NCI-H1930 (cell line): ENCODE measurements at regions not wholly inside any gene's neighbourhood (a gene's known extent, or its start where the extent isn't known, plus 50 kb on each side); places are given as distances from the start of the nearest gene placed in this dataset.

Experiments used
- DNase-seq, 2 experiments: peaks; one replicate each; lab custom pipeline; 2025; lab: John Stamatoyannopoulos, UW

DNA sequence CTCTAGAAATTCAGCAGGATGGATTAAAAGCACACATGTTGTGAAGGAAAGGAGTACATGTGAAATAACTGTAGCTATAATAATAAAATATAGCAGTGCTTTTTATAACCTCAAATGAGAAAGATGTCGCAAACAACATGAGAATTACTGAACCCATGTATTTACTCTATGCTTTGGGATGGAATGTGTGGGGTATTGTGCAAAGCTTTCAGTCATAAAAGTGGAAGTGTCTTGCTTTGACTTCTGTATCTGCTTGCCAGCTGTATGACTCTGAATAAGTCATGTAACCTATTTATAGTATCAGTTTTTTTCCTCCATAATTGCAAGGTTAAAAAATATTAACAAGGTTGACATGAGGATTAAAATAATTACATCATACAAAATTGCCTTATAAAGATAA lies 519.3 kb upstream of the CADM2 start:
- no peak for DNase-seq

DNA sequence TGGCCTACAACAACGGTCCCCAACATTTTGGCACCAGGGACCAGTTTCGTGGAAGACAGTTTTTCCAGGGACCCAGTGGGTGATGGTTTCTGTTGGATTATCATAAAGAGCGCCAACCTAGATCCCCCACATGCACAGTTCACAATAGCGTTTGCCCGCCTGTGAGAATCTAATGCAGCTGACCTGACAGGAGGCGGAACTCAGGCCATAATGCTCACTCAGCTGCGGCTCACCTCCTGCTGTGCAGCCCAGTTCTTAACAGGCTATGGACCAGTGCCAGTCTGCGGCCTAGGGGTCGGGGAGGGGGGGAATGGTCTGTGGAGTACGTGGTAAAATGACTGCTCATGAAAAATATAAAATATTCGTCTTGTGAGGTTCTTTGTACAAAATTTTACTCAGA lies 518.5 kb upstream of the CADM2 start:
- DNase-seq = no peak

DNA sequence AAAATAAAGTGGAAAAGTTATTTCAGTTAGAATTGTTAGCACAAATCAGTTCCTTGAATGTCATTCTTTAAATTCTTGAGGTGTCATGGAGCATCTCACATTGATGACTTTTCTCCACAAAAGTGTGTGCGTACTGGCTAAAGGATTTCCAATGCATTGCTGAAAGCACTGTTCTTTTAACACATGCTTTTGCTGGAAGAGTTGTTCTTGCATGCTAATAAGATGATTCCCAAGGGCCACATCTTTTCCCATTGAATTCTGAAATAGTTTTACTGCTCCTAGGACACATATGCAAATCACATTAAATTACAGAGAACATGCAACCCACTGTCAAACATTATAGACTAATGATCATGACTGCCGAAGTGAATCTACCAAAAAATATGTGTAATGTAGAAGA lies 516.3 kb upstream of the CADM2 start:
- DNase-seq = no peak

DNA sequence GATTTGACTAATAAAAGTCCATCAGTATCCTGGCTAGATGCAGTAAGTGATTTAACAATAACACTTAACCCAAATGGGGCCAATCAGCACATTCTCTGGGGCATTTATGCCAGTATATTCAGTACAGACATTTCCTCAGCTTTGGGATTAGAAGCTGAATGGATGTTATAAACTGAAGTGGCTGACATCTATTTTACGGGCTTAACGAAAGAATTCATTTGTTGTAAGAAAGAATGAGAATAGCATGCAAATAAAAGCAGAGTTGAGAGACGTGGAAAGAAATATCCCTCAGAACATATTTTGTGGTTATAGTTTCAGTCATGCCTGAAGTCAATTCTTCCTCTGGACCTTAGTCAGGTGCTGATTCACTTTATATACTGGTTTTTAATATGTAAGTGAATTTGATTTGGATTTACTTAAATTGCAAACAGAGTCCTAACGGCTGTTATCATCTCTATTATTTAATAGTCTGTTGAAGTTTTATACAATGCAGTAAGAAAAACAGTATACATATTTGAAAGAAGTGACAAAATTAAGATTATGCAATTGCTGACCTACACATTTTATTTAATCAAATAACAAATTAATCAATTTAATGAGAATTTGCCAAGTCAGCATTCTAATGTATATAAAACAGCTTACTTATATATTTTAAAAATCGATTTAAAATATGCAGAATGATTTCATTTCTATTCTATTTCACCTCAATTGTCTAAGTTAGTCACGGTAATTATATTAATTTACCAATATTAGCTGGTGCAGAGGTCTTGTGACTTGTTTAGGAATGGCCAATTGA lies 513.9 kb upstream of the CADM2 start:
- no peak for DNase-seq

DNA sequence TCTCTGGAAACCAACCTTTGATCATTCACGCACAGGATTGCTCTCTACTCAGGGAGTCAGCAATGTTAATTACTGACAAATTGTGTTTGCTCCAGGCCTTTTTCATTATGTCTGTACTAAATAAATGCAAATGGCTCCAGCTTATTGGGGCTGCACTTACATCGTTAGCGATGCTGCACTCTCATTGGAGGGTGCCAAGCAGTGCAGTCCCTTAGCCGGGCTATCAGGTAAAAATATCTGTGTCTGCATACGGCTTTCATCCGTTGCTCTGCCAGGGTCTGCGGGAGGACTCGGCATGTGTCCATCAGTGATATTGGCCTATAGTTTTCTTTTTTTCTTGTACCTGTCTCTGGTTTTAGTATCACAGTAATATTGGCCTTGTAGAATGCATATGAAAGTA lies 471.5 kb upstream of the CADM2 start:
- no peak for DNase-seq

DNA sequence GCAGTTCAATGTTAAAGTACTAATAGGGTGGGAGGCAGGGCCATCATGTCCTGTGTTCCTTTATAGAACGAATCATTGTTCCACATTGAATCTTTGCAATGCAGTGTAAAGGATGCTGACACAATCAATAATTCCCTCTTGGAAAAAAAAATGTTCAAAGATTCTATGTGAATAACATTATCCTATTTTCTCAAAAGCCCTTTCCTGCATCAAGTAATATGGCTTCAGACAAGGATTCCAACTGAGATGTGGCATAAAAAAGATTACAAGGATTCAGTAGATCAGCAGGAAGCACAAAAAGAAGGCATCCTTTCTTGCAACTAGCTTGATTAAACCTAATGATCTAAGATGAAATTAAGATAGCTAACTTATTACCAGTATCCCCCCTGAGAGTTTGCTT lies 454.0 kb upstream of the CADM2 start:
- no peak for DNase-seq

DNA sequence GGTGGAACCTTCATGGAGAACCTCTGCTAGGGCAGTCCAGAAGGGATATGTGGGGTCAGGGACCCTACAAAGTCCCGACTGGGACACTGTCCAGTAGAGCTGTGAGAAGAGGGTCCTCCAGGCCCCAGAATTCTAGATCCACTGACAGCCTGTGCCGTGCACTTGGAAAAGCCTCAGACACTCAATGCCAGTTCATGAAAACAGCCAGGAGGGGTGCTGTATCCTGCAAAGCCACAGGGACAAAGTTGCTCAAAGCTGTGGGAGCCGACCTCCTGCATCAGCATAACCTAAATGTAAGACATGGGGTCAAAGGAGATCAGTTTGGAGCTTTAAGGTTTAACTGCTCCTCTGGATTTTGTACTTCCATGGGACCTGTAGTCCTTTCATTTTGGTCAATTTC lies 448.8 kb upstream of the CADM2 start:
- no peak for DNase-seq

DNA sequence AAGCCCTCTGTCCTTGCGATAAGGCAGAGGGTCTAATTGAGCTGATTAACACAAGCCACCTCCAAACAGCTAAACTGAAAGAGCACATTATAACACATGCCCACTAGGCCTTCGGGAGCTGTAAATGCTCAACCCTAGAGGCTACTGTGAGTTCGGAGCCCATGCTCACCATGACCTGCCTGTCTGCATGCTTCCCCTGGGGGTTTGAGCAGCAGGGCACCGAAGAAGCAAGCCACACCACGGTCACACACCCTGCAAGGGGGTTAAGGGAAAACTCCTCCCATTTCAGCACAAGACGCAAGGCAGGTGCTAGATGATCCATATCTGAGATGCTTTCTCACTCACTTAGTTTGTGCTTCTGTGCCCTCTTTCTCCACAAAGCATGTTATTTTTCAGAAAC lies 435.9 kb upstream of the CADM2 start:
- no peak for DNase-seq

DNA sequence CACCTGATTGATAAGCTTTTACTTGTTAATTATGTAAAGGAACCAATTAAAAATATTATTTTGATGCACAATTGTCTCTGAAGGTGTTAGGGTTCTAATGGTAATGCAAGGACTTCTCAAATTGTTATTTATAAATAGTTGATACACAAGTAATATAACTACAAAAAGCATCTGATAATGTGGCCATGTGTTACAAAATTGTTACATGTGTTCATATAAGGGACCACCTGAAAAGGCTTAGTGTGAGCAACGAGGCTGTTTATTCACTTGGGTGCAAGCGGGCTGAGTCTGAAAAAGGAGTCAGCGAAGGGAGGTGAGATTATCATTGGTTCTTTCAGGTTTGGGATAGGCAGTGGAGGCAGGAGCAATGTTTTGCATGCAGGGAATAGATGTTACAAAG lies 421.9 kb upstream of the CADM2 start:
- DNase-seq = no peak

DNA sequence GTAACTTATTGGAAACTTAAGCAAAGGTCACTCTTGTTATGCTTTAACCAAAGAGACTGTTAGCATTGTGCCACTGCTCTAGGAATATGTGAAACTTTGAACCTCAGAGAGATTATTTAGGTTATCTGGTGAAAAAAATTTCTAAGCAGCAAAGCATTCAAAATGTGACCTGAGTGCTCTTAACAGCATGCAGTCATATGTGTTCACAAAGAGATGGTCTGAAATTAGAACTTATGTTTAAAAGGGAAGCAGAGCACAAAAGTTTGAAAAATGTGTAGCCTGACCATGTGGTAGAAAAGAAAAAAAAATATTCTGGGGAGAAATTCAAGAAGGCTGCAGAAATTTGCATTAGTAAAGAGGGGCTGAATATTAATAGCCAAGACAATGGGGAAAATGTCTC lies 420.2 kb upstream of the CADM2 start:
- DNase-seq = no peak

DNA sequence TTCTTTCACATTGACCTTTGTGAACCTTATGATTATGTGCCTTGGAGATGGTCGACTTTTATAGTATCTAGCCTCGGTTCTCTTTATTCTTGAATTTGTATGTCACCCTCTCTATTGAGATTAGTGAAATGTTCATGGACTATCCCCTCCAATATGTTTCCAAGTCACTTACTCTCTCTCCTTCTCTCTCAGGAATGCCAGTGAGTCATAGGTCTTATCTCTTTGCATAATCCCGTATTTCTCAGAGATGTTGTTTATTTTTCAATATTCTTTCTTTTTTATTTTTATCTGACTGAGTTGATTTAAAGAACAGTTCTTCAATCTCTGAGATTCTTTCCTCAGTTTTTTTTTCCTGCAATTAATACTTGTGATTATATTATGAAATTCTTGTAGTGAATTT lies 411.6 kb upstream of the CADM2 start:
- DNase-seq = no peak

DNA sequence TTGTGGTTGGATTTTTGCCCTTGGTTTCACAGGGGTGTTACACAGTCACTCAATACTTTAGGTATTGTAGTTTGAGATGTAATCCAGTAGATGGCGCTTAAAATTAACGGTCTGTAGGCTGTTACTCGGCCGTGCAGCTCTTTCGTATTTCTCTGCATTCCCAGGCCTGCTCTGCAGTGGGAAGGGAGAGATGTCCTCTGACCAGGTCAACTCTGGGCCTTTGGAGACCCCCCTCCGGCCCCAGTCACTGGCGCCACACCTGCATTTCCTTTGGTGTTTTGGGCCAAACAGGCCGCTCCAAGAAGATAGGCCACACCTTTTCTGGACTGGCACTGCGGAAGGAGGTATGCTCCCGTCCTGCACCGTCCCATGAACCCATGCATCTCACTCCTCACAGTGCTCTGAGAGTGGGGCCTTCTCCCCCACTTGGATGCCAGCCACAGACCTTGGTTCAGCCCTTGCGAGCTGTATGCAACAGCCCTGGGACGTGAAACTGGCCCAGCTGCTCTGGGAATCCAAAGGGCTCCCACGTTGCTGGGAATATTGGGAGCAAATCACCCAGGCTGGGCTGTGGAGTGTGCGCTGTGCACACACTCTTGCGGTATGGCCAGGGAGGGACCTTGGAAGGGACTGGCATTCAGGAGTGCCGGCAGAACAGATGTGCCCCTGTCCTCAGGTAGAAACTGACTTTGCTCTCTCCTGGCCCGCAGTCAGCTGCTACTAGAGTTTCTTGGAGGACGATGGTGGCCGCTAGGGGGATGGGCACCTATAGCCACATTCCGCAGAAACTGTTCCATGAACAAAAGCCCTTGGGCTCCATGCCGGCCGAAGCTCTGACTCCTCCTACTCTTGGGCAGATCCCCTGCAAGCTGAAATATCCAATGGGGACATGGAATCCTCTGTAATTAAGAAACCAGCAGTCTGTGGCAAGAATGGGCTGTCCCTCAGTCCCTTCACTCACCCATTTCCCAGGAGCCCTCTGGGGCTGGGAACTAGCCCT lies 410.5 kb upstream of the CADM2 start:
- peak in 1 of 2 experiments; percentile 21 for DNase-seq

DNA sequence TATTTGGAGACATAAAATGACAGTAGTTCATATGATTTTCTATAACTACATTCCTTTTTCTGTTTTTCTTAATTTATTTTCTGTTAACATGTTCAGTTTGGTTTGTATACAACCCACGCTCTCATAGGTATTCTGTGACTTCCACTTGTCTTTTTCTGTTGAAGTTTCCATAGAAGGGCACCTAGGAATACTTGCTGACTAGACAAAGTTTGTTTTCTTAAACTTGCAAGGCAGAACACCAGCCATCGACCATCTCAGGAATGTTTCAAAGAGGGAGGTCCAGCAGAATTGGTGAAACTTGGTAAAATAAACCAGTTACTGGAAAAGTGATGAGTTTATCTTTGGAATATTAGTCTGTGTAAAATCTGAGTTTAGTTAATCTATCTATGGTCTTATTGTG lies 403.2 kb upstream of the CADM2 start:
- no peak for DNase-seq

DNA sequence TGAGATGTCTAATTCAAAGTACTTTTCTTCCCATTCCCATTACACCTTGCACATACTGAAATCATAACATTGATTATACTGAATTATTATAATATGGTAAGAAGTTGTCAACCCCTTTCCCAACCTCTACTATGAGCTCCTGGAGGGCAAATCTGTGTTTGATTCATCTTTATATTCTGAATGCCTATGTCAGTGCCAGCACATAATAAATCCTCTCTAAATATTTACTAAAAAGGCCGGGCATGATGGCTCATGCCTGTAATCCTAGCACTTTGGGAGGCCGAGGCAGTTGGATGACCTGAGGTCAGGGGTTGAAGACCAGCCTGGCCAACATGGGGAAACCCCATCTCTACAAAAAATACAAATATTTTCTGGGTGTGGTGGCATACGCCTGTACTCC lies 392.5 kb upstream of the CADM2 start:
- no peak for DNase-seq

DNA sequence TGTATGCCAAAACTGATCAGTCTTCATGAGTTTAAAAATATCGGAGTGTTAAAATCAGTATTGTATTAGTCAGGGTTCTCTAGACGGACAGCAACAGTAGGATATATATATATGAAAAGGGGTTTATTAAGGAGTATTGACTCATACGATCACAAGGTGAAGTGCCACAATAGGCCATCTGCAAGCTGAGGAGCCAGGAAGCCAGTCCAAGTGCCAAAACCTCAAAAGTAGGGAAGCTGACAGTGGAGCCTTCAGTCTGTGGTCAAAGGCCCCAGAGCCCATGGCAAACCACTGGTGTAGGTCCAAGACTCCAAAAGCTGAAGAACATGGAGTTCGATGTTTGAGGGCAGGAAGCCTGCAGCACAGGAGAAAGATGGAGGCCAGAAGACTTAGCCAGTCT lies 391.0 kb upstream of the CADM2 start:
- DNase-seq = no peak

DNA sequence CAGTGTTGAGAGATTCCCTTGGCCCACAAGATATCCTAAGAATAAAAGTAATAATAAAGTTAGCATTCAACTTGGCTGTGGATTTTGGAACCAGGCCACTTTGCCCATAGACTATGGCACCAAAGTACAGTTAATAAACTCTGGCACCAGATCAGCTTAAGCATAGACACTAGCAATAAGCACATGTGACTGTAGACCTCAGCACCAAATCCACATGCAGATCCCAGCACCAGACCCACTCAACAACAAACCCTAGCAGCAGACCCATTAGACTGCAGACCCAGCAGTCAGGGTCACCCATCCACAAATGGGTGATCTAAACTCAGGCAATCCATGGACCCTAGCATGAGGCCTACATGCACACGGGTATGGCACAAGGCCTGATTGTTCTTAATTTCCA lies 384.8 kb upstream of the CADM2 start:
- DNase-seq = no peak

DNA sequence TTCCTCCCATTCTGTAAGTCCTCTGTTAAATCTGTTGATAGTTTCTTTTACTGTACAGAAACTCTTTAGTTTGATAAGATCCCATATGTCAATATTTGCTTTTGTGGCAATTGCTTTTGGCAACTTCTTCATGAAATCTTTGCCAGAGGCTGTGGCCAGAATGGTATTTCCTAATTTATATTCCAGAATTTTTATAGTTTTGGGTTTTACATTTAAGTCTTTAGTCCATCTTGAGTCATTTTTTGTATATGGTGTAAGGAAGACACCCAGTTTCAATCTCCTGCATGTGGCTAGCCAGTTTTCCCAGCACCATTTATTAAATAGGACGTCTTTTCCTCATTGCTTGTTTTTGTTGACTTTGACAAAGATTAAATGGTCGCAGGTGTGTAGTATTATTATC lies 372.4 kb upstream of the CADM2 start:
- no peak for DNase-seq

DNA sequence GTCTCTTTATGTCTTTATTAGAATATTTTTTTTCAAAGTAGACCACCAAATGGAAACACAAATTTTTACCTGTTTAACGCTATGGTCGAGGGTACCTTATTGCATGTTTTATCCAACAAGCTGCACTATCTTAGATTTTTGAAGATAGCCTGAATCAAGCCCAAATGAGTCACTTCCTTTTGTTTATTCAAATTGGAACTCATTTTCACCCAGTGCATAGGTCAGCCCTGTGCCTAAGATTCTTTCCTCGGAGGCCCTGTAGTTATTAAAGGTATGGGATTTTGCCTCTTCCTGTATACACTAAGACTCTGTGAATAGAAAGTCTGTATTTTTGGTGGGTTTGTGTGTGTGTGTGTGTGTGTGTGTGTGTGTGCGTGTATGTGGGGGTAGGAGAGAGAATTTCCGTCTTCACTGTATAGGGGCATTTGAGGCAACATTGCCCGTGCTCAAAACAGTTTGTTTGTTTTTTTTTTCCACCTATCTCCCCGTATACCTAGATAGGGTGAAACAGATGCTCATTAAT lies 358.0 kb upstream of the CADM2 start:
- no peak for DNase-seq

DNA sequence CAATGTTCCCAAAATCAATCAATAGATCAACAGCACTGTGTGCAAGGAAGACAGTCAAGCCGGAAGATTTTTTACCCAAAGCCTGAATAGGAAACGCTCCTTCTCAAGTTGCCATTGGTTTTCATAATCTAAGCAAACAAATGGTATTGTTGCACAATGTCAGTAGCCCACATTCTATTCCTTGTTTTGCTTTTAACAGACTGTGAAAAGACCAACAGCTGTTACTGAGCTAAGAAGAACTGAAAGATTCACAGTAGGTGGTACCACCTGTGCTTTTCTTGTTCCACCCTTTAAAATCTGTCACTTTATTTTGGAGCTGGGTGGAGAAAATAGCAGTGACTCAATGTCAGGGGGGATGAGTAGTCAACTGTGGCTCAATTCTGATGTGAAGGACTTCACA lies 357.5 kb upstream of the CADM2 start:
- DNase-seq = peak in 1 of 2 experiments; percentile 2

DNA sequence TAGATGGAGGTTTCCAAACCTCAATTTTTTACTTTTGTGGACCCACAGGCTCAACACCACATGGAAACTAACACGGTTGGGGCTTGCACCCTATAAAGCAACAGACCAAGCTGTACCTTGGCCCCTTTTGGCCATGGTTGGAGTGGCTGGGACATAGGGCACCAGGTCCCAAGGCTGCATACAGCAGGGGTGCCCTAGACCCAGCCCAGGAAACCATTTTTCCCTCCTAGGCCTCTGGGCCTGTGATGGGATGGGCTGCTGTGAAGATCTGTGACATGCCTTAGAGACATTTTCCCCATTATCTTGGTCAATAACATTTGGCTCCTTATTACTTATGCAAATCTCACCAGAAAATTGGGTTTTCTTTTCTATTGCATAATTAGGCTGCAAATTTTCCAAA lies 337.0 kb upstream of the CADM2 start:
- no peak for DNase-seq

DNA sequence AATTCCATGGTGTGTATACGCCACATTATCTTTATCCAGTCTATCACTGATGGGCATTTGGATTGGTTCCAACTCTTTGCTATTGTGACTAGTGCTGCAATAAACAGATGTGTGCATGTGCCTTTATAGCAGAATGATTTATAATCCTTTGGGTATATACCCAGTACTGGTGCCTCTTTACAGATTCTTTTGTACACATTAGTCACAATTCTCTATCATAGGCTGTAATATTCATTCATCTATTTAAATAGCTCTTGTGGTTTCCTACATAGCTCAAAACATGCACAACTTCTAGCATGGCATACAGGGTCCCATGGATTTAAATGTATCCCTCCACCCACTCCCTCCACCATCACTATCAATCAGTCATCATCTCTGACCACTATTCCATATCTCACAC lies 324.1 kb upstream of the CADM2 start:
- DNase-seq = no peak

DNA sequence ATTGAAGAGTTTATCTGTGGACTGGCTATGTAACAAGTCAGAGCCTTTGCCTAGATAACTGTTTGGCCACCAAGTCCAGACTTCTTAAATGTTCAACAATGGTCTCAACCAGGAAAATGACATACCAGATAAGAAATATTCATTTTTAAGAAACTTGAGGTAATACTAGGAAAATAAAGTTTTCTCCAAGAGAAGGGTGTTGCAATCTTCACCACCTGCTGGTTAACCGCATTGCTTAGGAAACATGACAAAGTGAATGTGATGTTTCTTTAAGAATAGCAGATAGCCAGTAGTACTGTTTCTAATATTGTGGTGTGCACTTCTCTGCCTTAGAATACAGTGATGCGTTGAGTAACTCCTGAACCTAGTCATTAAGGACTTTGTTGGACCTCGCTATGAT lies 321.5 kb upstream of the CADM2 start:
- no peak for DNase-seq

DNA sequence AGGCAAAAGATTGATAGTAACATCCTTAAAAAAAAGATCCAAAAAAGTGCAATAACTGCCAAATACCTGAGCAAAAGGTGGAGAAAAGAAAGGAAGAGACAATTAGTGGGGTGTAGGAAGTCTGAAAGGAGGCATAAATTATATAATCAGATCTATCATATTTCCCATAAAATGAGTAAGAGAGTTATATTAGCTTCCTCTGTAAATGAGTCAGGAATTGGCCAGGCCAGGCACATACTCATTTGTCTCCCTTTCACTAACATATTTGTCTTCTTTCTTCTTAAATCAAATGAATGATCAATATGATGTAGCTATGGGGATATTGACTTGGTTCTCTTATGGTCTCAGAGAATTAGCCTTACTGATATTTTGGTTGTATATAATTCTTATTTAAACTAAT lies 292.3 kb upstream of the CADM2 start:
- DNase-seq = no peak
